ENCODE measurements at regions not wholly inside any gene's neighbourhood (a gene's known extent, or its start where the extent isn't known, plus 50 kb on each side); places are given as distances from the start of the nearest gene placed in this dataset.
A peak's percentile ranks its signal among the peaks of the same experiment; 100 is the strongest.
"Not testable (repeated sequence)": the region's sequence is repeated elsewhere in the genome, so short reads cannot be mapped to it uniquely, and the experiment has no call there.

DNA sequence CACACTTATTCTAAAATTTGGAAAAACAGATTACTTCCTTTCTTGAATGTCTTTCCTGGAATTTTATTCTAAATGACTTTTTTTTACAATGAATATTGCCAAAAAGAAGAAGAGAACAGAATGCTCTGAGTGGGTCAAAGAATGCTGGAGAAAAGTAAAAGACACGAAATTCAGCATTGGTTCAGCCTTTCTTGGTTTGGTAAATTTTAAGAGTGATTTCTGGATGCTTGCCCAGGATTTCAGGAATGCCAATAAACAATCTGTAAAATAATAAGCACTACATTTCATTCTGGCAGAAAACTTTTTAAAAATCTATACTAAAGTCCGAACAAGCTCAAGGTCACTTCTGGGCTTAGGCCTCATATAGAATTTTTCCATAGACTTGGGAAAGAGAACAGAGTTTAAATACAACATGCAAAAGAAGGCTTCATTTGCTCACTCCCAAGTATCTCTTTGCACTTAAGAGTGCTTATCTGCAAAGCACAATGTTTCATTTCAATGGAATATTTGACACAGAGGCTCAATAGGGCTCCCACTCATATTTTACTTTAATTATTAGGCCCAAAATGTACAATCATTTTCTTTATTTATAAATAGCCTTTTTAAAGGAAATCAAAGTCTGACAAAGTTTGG, 359.5 kb upstream of the ANKRD30A start:
- DNase-seq (ENCODE audit: low read depth), result peak; percentile 57

- DNase-seq (ENCODE audit: low read depth), result no peak
Measured at GRCh38 chr10:36764823-36765222, 360.6 kb upstream of the ANKRD30A start.

DNA sequence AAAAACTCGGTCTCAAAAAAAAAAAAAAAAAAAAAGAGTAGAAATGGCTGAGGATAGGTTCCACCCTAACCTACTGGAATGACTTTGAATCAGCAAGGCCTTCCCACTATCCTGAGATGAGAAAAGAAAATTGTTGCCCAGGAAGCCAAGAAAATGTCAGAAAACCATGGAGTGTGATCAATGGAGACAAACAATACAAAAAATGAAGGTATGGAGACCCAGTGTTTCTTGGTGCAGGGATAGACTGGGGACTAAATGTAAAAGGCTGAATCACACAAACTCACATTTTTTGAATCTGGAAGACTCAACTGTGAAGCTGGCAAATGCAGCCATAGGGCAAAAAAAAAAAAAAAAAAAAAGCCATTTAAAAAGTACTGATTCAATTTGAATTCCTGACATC, 364.3 kb upstream of the ANKRD30A start:
- DNase-seq (ENCODE audit: low read depth), result no peak

GRCh38 chr10:36759141-36759805, 366.1 kb upstream of the ANKRD30A start:
- peak; percentile 87 for DNase-seq (ENCODE audit: low read depth)

- DNase-seq (ENCODE audit: low read depth), result no peak
Measured at GRCh38 chr10:36748128-36748871, 377.1 kb upstream of the ANKRD30A start.

DNA sequence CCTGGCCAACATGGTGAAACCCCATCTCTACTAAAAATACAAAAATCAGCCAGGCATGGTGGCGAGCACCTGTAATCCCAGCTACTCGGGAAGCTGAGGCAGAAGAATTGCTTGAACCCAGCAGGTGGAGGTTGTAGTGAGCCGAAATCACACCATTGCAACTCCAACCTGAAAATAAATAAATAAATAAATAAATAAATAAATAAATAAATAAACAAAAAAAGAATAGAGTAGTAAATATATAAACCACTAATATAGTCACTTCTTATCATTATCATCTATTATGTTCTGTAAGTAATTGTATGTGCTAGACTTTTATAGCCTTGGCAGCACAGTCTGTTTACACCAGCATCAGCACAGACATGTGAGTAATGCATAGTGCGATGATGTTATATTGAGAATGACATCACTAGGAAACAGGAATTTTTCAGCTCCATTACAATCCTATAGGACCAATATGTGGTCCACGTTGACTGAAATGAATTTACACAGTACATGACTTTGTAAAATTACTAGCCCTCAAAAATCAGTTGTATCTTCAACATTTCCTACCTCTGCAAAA, 385.4 kb upstream of the ANKRD30A start:
- no peak for DNase-seq (ENCODE audit: low read depth)

DNA sequence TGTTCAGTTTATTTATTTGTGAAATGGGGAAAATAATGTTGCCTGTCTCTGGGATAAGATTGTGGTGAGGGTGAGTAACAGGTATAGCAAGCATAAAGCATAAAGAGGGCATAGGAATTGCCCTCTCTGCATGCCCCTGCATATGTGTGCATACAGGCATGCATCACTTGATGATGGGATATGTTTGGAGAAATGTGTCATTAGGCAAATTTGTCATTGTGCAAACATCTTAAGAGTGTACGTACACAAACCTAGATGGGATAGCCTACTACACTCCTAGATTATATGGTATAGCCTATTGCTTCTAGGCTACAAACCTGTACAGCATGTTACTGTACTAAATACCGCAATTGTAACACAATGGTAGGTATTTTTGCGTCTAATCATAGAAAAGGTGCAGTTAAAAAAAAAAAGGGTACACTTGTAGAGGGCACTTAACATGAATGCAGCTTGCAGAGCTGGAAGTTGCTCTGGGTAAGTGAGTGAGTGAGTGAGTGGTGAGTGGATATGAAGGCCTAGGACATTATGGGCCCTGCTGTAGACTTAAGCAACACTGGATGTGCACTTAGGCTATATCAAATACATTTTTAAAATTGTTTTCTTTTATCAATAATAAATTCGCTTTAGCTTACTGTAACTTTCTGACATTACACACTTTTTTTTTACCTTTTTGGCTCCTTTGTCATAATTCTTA, 386.5 kb upstream of the ANKRD30A start:
- DNase-seq (ENCODE audit: low read depth), result no peak

DNA sequence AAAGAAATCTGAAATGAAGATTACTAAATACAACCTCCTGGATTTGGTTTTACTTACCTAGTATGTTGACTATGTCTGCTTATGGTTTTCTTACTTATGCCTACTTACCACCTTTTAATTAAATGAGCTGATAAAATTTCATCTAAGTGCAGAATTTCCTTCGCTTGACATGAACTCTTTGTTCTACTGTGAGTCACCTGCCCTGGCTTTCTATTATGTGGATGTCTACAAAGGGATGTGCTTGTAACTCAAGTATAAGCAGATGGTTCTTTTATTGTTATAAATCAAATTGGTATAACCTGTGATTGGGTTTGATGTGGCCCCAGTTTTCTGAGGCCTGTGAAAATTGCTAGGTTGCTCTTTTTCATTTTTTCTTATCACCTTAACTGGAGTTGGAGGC, 389.1 kb upstream of the ANKRD30A start:
- DNase-seq (ENCODE audit: low read depth), result no peak

GRCh38 chr10:36734590-36734989, 390.8 kb upstream of the ANKRD30A start:
- not testable (repeated sequence) for DNase-seq (ENCODE audit: low read depth)

GRCh38 chr10:36730316-36730715, 395.1 kb upstream of the ANKRD30A start:
- peak; percentile 28 for DNase-seq (ENCODE audit: low read depth)

GRCh38 chr10:36728626-36729025, 396.8 kb upstream of the ANKRD30A start:
- DNase-seq (ENCODE audit: low read depth), result no peak

DNA sequence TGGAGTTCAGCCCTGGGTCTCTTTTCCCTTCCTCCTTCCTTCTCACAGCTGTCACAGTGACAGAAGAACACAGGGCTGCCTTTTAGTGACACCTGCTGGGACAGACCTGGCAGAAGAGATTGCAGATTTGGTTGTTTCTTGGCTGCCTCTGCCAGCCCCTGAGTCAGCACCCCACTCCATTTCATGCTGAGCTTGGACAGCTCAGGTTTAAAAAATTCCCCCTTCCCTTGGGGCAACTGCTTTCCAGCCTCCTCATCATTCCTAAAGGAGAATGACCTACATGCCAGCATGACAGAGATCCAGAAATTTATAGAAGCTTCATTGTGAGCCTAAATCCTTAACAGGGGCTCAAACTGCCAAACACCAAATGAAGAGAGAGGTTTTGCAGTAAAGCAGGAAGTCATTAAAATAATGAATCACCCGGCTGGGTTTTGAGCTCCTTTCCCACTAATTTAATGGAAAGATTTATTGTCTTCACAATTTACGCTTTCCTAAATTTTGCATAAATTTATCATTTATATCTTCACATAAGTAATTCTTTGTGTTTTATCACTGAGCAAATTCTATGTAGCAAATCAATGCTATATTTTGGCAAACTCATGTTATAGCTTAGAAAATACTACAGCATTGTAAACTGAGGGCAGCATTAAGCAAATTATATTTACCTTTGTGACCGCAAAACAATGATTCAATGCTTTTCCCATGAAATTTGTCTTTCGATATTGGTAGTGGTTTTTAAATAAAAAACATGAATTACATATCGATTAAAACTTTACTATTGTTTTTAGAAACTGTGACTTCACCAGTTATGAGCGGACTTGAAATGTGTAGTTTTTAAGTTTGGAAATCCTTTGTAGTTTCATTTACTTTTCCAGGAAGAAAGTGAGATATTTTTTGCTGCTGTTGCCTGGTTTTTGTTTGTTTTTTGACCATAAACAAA, 399.5 kb upstream of the ANKRD30A start:
- DNase-seq (ENCODE audit: low read depth), result peak; percentile 78

DNA sequence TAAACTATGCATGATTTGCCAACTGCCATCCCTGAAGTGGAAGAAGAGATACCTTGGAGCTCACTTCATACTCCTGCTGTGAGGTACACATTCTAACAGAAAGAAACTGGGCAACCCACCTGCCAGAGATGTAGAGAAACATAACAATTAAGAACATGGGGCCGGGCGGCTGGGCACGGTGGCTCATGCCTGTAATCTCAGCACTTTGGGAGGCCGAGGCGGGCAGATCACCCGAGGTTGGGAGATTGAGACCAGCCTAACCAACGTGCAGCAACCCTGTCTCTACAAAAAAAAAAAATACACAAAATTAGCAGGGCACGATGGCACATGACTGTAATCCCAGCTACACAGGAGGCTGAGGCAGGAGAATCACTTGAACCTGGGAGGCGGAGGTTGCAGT, 402.6 kb upstream of the ANKRD30A start:
- no peak for DNase-seq (ENCODE audit: low read depth)

- peak; percentile 23 for DNase-seq (ENCODE audit: low read depth)
Measured at GRCh38 chr10:36721871-36722270, 403.5 kb upstream of the ANKRD30A start.

DNA sequence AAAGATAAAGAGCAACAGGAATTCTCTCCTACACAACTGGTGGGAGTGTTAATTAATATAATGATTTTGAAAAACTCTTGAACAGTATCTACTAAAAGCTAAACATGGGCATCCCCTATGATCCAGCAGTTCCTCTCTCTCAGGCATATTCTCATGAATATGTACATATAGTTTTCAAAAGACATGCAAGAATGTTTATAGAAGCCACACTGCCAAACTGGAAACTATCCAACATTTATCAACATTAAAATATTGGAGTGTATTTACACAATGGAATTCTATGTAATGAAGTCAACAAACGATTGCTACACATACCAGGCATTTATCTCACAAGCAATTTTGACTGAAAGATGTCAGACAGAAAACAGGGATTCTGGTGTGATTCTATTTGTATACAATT, 404.5 kb upstream of the ANKRD30A start:
- peak; percentile 37 for DNase-seq (ENCODE audit: low read depth)

- no peak for DNase-seq (ENCODE audit: low read depth)
Measured at GRCh38 chr10:36717118-36717517, 408.3 kb upstream of the ANKRD30A start.

GRCh38 chr10:36716291-36716690, 409.1 kb upstream of the ANKRD30A start:
- DNase-seq (ENCODE audit: low read depth), result no peak

GRCh38 chr10:36712695-36713094, 412.7 kb upstream of the ANKRD30A start:
- DNase-seq (ENCODE audit: low read depth), result no peak

- no peak for DNase-seq (ENCODE audit: low read depth)
Measured at GRCh38 chr10:36711361-36711760, 414.0 kb upstream of the ANKRD30A start.

- DNase-seq (ENCODE audit: low read depth), result no peak
Measured at GRCh38 chr10:36704124-36704523, 421.3 kb upstream of the ANKRD30A start.

DNA sequence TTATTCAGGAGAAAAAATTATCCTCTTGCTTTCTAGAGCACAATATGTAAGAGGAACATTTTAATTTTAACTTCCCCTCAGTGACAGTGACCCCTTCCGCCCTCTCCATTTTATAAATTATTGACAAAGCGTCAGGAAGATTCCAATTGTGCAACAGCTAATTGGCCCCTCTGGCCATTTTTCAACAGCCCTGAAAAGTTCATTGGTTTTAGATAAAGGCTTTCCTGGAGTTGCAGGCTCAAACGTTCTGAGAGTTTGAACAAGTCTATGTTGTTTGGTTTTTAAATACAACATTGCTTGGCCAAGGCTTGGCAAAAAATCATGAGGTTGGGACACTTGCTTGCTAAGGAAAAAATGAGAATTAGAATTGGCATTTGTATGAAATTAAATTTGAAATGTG, 422.2 kb upstream of the ANKRD30A start:
- no peak for DNase-seq (ENCODE audit: low read depth)
